Neural progenitor cell (in vitro differentiated cells): ENCODE measurements at regions not wholly inside any gene's neighbourhood (a gene's known extent, or its start where the extent isn't known, plus 50 kb on each side); places are given as distances from the start of the nearest gene placed in this dataset.

ENCODE experiments used
- EZH2 ChIP-seq: fragments of 200-600 bp; sonication (generic); IDR thresholded peaks from 2 replicates; pipeline ENCODE4 v1.6.1; 2017; ENCODE audit warnings: antibody characterized with exemption, mild to moderate bottlenecking, moderate library complexity
- EZH2phosphoT487 ChIP-seq: fragments of 200-600 bp; sonication (generic); IDR thresholded peaks from 2 replicates; pipeline ENCODE4 v1.6.1; 2017; ENCODE audit warnings: antibody characterized with exemption
- TF ChIP-seq, protein P1 (sequence below): fragments of 200-600 bp; sonication (generic); IDR thresholded peaks from 2 replicates; pipeline ENCODE4 v1.5.1; 2017; ENCODE audit warnings: antibody characterized with exemption, mild to moderate bottlenecking

DNA sequence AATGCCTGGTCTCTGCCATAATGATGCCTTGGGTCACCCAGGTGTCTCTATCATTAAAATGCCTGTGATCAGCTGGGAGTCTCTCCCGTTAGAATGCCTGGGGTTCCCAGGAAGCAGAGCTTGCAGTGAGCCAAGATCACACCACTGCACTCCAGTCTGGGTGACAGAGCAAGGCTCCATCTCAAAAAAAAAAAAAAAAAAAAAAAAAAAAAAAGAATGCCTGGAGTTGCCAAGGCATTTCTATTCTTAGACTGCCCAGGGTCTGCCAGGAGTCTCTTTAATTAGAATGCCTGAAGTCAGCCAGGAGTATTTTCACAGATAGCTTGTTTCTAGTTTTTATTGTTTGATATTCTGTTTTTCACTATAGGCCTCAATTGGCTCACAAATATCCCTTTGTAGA lies 1552.5 kb downstream of the UQCRFS1 start:
- TF ChIP-seq, protein P1, sequence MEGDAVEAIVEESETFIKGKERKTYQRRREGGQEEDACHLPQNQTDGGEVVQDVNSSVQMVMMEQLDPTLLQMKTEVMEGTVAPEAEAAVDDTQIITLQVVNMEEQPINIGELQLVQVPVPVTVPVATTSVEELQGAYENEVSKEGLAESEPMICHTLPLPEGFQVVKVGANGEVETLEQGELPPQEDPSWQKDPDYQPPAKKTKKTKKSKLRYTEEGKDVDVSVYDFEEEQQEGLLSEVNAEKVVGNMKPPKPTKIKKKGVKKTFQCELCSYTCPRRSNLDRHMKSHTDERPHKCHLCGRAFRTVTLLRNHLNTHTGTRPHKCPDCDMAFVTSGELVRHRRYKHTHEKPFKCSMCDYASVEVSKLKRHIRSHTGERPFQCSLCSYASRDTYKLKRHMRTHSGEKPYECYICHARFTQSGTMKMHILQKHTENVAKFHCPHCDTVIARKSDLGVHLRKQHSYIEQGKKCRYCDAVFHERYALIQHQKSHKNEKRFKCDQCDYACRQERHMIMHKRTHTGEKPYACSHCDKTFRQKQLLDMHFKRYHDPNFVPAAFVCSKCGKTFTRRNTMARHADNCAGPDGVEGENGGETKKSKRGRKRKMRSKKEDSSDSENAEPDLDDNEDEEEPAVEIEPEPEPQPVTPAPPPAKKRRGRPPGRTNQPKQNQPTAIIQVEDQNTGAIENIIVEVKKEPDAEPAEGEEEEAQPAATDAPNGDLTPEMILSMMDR, result no peak
- TF ChIP-seq EZH2 (no peak), EZH2phosphoT487 (no peak)
